ENCODE measurements at regions not wholly inside any gene's neighbourhood (a gene's known extent, or its start where the extent isn't known, plus 50 kb on each side); places are given as distances from the start of the nearest gene placed in this dataset.

DNA sequence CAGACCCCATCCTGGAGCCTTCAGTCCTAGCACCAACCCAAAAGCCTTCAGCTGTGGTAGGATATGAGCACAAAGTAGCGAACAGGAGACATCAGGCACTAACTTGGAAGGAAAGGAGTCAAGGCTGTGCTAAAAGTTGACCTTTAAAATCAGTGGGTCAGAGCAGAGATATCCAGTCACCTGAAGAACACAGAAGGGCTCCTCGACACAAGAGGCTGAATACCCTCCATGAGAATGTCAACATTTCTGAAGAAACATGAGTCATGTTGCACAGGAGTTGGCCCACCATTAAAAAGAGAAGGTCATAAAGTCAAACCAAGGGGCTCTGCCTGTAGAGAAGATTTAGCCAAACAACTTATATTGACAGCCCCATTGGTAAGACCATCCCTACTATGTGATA, 172.5 kb downstream of the PLPP3 start:
- TF ChIP-seq CTBP2 (IDR thresholded peaks at IDR 0.05; ENCODE audit: borderline replicate concordance, insufficient read depth, insufficient read length, low read length) = no peak
- TF ChIP-seq, protein P1, sequence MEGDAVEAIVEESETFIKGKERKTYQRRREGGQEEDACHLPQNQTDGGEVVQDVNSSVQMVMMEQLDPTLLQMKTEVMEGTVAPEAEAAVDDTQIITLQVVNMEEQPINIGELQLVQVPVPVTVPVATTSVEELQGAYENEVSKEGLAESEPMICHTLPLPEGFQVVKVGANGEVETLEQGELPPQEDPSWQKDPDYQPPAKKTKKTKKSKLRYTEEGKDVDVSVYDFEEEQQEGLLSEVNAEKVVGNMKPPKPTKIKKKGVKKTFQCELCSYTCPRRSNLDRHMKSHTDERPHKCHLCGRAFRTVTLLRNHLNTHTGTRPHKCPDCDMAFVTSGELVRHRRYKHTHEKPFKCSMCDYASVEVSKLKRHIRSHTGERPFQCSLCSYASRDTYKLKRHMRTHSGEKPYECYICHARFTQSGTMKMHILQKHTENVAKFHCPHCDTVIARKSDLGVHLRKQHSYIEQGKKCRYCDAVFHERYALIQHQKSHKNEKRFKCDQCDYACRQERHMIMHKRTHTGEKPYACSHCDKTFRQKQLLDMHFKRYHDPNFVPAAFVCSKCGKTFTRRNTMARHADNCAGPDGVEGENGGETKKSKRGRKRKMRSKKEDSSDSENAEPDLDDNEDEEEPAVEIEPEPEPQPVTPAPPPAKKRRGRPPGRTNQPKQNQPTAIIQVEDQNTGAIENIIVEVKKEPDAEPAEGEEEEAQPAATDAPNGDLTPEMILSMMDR (IDR thresholded peaks at IDR 0.05; ENCODE audit: control extremely low read depth in 1 of 3, insufficient read depth in 1 of 3, low read depth in 1 of 3, low read length in 3 of 3) = no peak
- no peak for TF ChIP-seq NRF1 (IDR thresholded peaks at IDR 0.05; ENCODE audit: low read depth, low read length)
- no peak for TF ChIP-seq POLR2AphosphoS5 (IDR thresholded peaks at IDR 0.05; ENCODE audit: low read depth, low read length)
